CD1c-positive myeloid dendritic cell (primary cell): ENCODE measurements at regions not wholly inside any gene's neighbourhood (a gene's known extent, or its start where the extent isn't known, plus 50 kb on each side); places are given as distances from the start of the nearest gene placed in this dataset.
"Not testable (repeated sequence)": the region's sequence is repeated elsewhere in the genome, so short reads cannot be mapped to it uniquely, and the experiment has no call there.

ENCODE experiments used
- DNase-seq: peaks from one replicate; pipeline ENCODE4 v3.0.0-alpha.2; 2016; ENCODE audit errors: extremely low spot score

- no peak for DNase-seq
These were observed 64.1 kb upstream of the MMS22L start for GRCh38 chr6:97347111-97347510.

- no peak for DNase-seq
These were observed 78.3 kb upstream of the MMS22L start for GRCh38 chr6:97361286-97361685.

- no peak for DNase-seq
These were observed 81.3 kb upstream of the MMS22L start for GRCh38 chr6:97364327-97364726.

GRCh38 chr6:97382071-97382470, 99.1 kb upstream of the MMS22L start:
- DNase-seq, result not testable (repeated sequence)

- DNase-seq, result no peak
These were observed 109.7 kb upstream of the MMS22L start for GRCh38 chr6:97392735-97393134.

- peak; percentile 81 for DNase-seq
These were observed 111.2 kb upstream of the MMS22L start for GRCh38 chr6:97394160-97394748.

- DNase-seq, result no peak
These were observed 113.9 kb upstream of the MMS22L start for GRCh38 chr6:97396880-97397279.

GRCh38 chr6:97399208-97399607, 116.2 kb upstream of the MMS22L start:
- DNase-seq, result no peak

- no peak for DNase-seq
These were observed 118.5 kb upstream of the MMS22L start for GRCh38 chr6:97401533-97401932.

- DNase-seq, result no peak
These were observed 122.9 kb upstream of the MMS22L start for GRCh38 chr6:97405818-97406409.

- no peak for DNase-seq
These were observed 123.6 kb upstream of the MMS22L start for GRCh38 chr6:97406633-97407032.

- DNase-seq, result no peak
These were observed 128.6 kb upstream of the MMS22L start for GRCh38 chr6:97411610-97412009.

- DNase-seq, result no peak
These were observed 129.5 kb upstream of the MMS22L start for GRCh38 chr6:97412511-97412910.

- no peak for DNase-seq
These were observed 139.2 kb upstream of the MMS22L start for GRCh38 chr6:97422171-97422570.

GRCh38 chr6:97423190-97423589, 140.2 kb upstream of the MMS22L start:
- DNase-seq, result no peak

GRCh38 chr6:97427648-97428047, 144.6 kb upstream of the MMS22L start:
- no peak for DNase-seq

GRCh38 chr6:97437087-97437486, 154.1 kb upstream of the MMS22L start:
- peak; percentile 7 for DNase-seq

GRCh38 chr6:97438011-97438671, 155.1 kb upstream of the MMS22L start:
- no peak for DNase-seq

- DNase-seq, result no peak
These were observed 157.7 kb upstream of the MMS22L start for GRCh38 chr6:97440590-97441176.

GRCh38 chr6:97443408-97444080, 160.5 kb upstream of the MMS22L start:
- DNase-seq, result no peak

- no peak for DNase-seq
These were observed 162.4 kb upstream of the MMS22L start for GRCh38 chr6:97445407-97445806.

GRCh38 chr6:97449444-97449966, 166.5 kb upstream of the MMS22L start:
- no peak for DNase-seq
